Mesothelial cell of epicardium (in vitro differentiated cells): ENCODE measurements at regions not wholly inside any gene's neighbourhood (a gene's known extent, or its start where the extent isn't known, plus 50 kb on each side); places are given as distances from the start of the nearest gene placed in this dataset.

Source experiments
- DNase-seq, 2 experiments: peaks; one replicate each; pipeline ENCODE4 v3.0.0; 2021; ENCODE audit warnings: low spot score in 2 of 2; ENCODE audit not compliant: unreplicated experiment in 2 of 2
- H3K27ac Mint-ChIP-seq: 2 replicates; pipeline ENCODE4 v1.8.0; 2021; ENCODE audit warnings: mixed read lengths
- H3K27me3 Mint-ChIP-seq: 2 replicates; pipeline ENCODE4 v1.8.0; 2021; ENCODE audit warnings: low read depth, mixed read lengths
- H3K36me3 Mint-ChIP-seq: 2 replicates; pipeline ENCODE4 v1.8.0; 2021; ENCODE audit warnings: mixed read lengths
- H3K4me1 Mint-ChIP-seq: 2 replicates; pipeline ENCODE4 v1.8.0; 2021; ENCODE audit warnings: mixed read lengths
- H3K4me3 Mint-ChIP-seq: 2 replicates; pipeline ENCODE4 v1.8.0; 2021; ENCODE audit warnings: mild to moderate bottlenecking, moderate library complexity, mixed read lengths
- H3K9me3 Mint-ChIP-seq: 2 replicates; pipeline ENCODE4 v1.8.0; 2021; ENCODE audit warnings: mixed read lengths
- TF ChIP-seq, protein P1 (sequence below): fragments of 200-600 bp; sonication (generic); IDR thresholded peaks from one replicate; pipeline ENCODE4 v1.5.0; 2021; ENCODE audit warnings: antibody characterized with exemption; ENCODE audit not compliant: unreplicated experiment

DNA sequence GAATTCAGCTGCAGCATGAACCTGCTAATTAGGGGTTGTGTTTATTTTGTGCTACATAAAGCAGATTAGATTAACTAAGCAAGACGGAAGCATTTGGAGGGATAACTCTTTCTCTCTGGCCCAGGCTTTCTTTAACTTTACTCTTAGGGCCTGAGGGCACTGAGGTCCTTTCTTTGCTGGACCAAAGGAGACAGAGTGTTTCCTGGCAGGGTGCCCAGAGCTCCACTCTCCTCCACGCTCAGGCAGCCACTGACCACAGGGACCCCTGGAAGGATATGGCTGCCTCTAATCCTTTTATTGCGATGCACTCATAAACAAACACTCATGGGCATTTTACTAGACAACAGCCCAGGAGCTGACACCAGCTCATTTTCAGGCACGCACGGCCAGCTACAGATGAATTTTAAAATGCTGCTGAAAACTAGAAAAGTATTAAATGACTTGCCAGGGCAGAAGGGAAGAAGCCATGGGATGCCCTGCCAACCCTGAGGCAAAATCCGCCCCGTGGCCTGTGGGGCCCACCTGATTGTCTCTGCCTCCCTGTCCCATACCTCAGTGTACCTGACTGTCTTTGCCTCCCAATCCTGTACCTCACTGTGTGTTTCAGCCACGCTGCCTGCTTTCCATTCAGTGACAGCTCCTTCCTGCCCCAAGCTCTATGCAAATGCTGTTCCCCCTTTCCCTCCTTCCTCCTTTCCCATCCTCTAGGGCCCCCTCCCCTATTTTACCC, 192.6 kb upstream of the NAV2 start:
- Mint-ChIP-seq H3K36me3 (no peaks in the 10 kb centered on the region), H3K4me1 (peaks cover 22% of the 10 kb centered on the region), H3K9me3 (no peaks in the 10 kb centered on the region), H3K27me3 (peaks cover 17% of the 10 kb centered on the region), H3K4me3 (no peak overlapping the region), H3K27ac (peak overlapping the region; percentile 28)
- DNase-seq: peak in 1 of 2 experiments; percentile 42
- TF ChIP-seq, protein P1, sequence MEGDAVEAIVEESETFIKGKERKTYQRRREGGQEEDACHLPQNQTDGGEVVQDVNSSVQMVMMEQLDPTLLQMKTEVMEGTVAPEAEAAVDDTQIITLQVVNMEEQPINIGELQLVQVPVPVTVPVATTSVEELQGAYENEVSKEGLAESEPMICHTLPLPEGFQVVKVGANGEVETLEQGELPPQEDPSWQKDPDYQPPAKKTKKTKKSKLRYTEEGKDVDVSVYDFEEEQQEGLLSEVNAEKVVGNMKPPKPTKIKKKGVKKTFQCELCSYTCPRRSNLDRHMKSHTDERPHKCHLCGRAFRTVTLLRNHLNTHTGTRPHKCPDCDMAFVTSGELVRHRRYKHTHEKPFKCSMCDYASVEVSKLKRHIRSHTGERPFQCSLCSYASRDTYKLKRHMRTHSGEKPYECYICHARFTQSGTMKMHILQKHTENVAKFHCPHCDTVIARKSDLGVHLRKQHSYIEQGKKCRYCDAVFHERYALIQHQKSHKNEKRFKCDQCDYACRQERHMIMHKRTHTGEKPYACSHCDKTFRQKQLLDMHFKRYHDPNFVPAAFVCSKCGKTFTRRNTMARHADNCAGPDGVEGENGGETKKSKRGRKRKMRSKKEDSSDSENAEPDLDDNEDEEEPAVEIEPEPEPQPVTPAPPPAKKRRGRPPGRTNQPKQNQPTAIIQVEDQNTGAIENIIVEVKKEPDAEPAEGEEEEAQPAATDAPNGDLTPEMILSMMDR: no peak

DNA sequence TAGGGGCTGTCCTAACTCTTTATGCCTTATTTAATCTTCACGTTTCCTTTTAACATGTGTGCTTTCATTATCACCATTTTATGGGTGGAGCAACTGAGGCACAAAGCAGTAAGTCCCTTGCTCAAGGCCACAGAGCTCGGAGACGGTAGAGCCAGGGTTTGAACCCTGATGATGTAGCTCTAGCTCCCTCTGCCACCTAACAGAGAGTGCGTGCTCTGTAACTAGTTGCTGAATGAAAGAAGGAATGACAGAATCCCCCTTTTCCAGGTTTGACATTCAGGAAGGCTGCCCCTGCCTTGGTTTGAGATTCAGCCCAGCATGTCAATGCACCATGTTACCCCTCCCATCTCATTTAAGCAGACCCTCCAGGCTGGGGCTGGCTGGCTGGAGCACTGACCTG, 193.3 kb upstream of the NAV2 start:
- Mint-ChIP-seq H3K27ac (no peak overlapping the region), H3K9me3 (no peaks in the 10 kb centered on the region), H3K36me3 (no peaks in the 10 kb centered on the region), H3K27me3 (peaks cover 19% of the 10 kb centered on the region), H3K4me3 (no peak overlapping the region), H3K4me1 (peaks cover 15% of the 10 kb centered on the region)
- TF ChIP-seq, protein P1: no peak
- DNase-seq: no peak

DNA sequence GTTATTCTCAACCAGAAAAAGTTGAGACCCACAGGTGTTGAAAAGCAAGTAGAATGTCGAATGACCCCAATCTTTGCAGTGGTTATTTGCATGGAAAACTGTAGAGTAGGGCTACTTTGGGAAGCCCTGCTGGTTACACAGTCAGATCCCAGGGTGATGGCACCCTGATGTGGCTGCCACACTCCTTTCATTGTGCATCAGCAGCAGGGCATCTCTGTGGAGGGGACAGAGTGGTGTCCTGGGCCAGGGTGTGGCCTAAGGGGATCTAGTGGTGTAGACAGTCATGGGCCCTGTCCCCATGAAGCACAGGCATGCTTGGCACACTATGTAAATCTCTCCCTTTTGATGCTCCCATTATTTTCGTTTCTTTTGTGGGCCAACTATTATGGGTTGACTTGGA, 199.4 kb upstream of the NAV2 start:
- H3K9me3 Mint-ChIP-seq: no peaks in the 10 kb centered on the region
- TF ChIP-seq, protein P1: no peak
- peaks cover 57% of the 10 kb centered on the region for H3K27me3 Mint-ChIP-seq
- no peak for DNase-seq
- no peaks in the 10 kb centered on the region for H3K4me1 Mint-ChIP-seq
- no peak overlapping the region for H3K27ac Mint-ChIP-seq
- no peak overlapping the region for H3K4me3 Mint-ChIP-seq
- H3K36me3 Mint-ChIP-seq: no peaks in the 10 kb centered on the region

DNA sequence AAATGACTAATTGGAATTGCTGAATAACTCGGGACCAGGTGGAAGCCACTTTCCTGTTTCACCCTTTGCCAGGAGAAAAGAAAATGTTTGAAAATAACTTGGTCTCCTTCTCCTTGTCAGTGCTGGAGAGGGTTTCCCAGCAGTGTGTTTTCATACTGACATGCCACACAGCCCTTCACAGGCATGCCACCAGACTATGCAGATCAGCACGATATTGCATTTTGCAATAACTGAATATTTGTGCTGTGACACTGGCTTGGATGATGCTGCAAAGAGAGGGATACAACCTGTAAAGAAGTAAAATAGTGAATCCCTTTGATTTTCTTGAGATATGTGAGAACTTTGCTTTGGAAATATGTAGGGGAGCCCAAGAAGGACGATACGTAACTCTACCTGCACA, 200.0 kb upstream of the NAV2 start:
- peaks cover 57% of the 10 kb centered on the region for H3K27me3 Mint-ChIP-seq

DNA sequence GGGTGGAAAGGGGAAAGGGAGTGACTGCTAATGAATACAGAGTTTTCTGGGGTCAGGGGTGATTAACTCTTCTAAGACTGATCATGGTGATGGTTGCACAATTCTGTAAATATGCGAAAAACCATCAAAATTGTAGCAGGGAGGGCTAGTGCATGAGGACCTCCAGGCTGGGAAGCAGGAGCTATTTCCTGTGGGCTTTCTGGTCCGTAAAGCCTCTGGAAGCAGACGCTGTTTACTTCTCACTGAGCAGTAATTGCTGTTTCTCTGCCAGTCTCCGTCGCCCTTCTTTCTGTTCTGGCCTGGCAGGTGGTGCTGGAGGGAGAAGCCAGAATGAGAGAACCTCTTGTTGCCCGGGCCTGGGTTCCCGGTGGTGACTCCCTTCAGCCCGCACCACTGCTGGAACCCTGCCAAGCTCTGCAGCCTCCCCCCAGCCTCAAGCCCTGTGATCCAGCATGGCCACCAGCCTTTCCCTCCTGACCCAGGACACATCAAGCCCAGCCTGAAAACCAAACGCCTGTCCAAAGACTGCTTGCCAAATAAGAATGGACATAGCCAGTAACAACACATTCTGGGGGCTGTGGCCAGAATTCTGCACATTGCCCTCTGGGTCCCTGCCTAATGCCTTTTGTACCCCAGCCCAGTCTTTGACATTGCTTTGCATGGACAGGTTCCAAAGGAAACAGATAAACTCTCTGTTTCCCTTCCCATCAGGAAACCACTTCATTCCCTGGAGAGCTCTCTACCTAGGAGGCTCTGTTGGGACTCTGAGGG, 201.0 kb upstream of the NAV2 start:
- Mint-ChIP-seq H3K27ac (no peak overlapping the region), H3K4me1 (no peaks in the 10 kb centered on the region), H3K36me3 (no peaks in the 10 kb centered on the region), H3K4me3 (no peak overlapping the region), H3K9me3 (no peaks in the 10 kb centered on the region), H3K27me3 (peaks cover 54% of the 10 kb centered on the region)
- peak in 1 of 2 experiments; percentile 26 for DNase-seq
- TF ChIP-seq, protein P1: no peak

More for the DNA sequence above, 200.0 kb upstream of the NAV2 start:
- Mint-ChIP-seq H3K36me3 (no peaks in the 10 kb centered on the region), H3K27ac (no peak overlapping the region), H3K9me3 (no peaks in the 10 kb centered on the region), H3K4me1 (no peaks in the 10 kb centered on the region), H3K4me3 (no peak overlapping the region)
- DNase-seq: no peak
- TF ChIP-seq, protein P1: no peak
